Adipocyte (in vitro differentiated cells): ENCODE measurements at regions not wholly inside any gene's neighbourhood (a gene's known extent, or its start where the extent isn't known, plus 50 kb on each side); places are given as distances from the start of the nearest gene placed in this dataset.
"Not testable (repeated sequence)": the region's sequence is repeated elsewhere in the genome, so short reads cannot be mapped to it uniquely, and the experiment has no call there.

Experiments
- DNase-seq: peaks from one replicate; pipeline ENCODE4 v3.0.0-alpha.2; 2015; ENCODE audit warnings: low read depth
- H3K27me3 ChIP-seq: replicated peaks from 2 replicates; pipeline ENCODE4 v1.7.0; 2013; ENCODE audit warnings: mild to moderate bottlenecking, low read length, moderate library complexity; ENCODE audit not compliant: control insufficient read depth, insufficient read depth
- H3K36me3 ChIP-seq: 2 replicates; pipeline ENCODE4 v1.7.0; 2013; ENCODE audit warnings: low read length, mild to moderate bottlenecking, moderate library complexity; ENCODE audit not compliant: control insufficient read depth, insufficient read depth, severe bottlenecking
- H3K4me1 ChIP-seq: 2 replicates; pipeline ENCODE4 v1.7.0; 2013; ENCODE audit warnings: mild to moderate bottlenecking, low read length, moderate library complexity; ENCODE audit not compliant: control insufficient read depth, insufficient read depth
- H3K4me3 ChIP-seq: 2 replicates; pipeline ENCODE4 v1.7.0; 2013; ENCODE audit warnings: mild to moderate bottlenecking, low read length, moderate library complexity
- H3K9ac ChIP-seq: 2 replicates; pipeline ENCODE4 v1.7.0; 2013; ENCODE audit warnings: mild to moderate bottlenecking, low read length, moderate library complexity
- H3K9me3 ChIP-seq: 2 replicates; pipeline ENCODE4 v1.7.0; 2013; ENCODE audit warnings: mild to moderate bottlenecking, low read length, moderate library complexity; ENCODE audit not compliant: control insufficient read depth

DNA sequence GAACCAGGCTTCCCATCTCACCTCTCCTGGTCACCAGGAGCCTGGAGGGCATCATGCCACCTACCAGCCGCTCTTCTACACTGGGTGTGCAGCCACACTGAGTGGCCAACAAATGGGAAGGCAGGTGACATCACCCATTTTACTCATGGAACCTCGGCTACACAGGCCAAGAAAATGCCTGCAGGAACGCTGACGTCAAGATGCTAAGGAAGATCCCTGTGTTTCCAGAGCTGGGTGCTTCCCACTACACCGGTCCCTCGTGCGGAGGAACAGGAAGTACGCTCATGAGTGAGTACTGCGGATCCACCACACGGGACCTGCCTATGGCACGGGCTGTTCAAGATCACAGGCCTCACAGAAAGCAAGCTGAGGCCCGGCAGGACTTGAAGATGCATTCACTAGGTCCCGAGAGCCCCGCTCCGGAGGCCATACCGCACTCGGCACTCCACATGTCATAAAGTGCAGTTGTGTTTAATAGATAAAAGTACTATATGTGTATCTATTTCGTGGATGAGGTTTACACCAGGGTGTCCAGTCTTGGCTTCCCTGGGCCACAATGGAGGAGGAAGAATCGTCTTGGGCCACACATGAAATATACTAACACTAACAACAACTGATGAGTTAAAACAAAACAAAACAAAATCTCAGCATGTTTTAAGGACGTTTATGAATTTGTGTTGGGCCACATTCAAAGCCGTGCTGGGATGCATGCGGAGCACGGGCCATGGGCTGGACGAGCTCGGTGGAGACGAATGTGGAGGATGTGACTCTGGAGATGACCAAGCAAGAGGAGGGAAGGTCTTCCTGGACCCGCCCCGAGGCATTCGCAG lies 257.9 kb downstream of the THBS2 start:
- no peaks in the 10 kb centered on the region for H3K4me1 ChIP-seq
- H3K9me3 ChIP-seq: no peaks in the 10 kb centered on the region
- no peak for DNase-seq
- no peaks in the 10 kb centered on the region for H3K36me3 ChIP-seq
- no peak overlapping the region for H3K9ac ChIP-seq
- H3K4me3 ChIP-seq: no peak overlapping the region
- no peaks in the 10 kb centered on the region for H3K27me3 ChIP-seq

DNA sequence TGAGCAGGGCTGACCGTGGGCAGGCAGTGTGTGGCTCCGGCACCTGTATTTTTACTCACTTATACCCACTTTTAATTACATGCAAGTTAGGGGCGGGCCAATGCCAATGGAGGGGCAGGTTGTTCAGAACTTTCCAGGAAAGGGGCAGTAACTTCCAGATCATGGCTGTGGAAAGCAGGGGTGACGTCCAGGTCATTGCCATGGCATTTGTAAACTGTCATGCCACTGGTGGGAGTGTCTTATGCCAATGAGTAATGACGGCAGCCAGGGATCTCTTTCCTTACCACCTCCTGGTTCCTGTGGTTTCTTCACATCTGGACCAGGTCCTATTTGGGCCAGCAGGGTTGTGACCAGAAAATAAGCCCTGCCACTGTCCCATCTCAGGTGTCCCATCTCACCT lies 258.7 kb downstream of the THBS2 start:
- no peaks in the 10 kb centered on the region for H3K9me3 ChIP-seq
- no peaks in the 10 kb centered on the region for H3K27me3 ChIP-seq
- H3K36me3 ChIP-seq: no peaks in the 10 kb centered on the region
- no peak overlapping the region for H3K4me3 ChIP-seq
- no peak overlapping the region for H3K9ac ChIP-seq
- DNase-seq: no peak
- no peaks in the 10 kb centered on the region for H3K4me1 ChIP-seq

DNA sequence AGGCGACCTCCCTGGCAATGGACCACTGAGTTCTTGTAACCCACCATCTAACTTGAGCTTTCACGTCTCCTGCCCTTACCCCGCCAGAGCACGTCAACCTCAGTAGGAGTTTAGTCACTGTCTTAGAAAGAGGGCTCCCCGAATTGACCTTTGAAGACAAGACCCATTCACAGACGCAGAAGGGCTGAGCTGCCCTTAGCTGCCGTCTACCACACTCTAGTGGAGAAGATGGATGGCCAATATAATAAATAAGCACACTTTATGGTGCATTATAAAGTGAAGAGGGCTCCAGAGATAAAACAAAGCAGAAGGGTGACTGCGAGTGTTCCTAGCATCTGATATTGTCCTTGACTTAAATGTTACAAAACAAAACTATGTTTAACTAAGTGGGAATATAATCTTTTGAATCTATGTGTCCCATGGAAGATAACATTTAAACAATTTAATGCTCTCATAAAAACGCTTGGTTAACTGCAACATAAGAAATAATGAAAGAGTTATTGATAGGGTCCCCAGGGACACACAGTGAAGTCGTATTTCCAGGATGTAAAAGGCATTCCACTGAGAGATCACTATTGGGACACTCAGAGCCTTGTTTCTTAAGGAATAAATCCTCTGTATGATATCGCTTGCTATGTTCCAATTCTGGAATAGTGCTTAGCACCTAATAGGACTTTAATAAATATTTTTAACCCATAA lies 261.1 kb downstream of the THBS2 start:
- H3K36me3 ChIP-seq: no peaks in the 10 kb centered on the region
- H3K9ac ChIP-seq: no peak overlapping the region
- no peak for DNase-seq
- H3K9me3 ChIP-seq: no peaks in the 10 kb centered on the region
- H3K4me3 ChIP-seq: no peak overlapping the region
- peaks cover 8% of the 10 kb centered on the region for H3K4me1 ChIP-seq
- H3K27me3 ChIP-seq: no peaks in the 10 kb centered on the region

DNA sequence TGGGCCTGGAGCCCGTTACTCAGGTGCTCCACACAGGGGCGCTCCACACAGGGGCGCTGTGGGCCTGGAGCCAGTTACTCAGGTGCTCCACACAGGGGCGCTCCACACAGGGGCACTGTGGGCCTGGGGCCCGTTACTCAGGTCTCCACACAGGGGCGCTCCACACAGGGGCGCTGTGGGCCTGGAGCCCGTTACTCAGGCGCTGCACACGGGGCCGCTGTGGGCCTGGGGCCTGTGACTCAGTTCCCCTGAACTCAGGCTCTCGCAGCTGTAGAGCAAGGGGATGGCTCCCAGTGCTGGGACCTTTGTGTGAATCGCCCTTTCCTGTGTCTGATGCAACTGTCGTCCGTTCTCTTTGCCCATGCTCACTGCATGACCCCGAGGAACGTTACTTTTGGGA lies 262.0 kb downstream of the THBS2 start:
- H3K4me3 ChIP-seq, H3K27me3 ChIP-seq, H3K4me1 ChIP-seq, H3K9ac ChIP-seq, H3K9me3 ChIP-seq, DNase-seq, H3K36me3 ChIP-seq: not testable (repeated sequence)

DNA sequence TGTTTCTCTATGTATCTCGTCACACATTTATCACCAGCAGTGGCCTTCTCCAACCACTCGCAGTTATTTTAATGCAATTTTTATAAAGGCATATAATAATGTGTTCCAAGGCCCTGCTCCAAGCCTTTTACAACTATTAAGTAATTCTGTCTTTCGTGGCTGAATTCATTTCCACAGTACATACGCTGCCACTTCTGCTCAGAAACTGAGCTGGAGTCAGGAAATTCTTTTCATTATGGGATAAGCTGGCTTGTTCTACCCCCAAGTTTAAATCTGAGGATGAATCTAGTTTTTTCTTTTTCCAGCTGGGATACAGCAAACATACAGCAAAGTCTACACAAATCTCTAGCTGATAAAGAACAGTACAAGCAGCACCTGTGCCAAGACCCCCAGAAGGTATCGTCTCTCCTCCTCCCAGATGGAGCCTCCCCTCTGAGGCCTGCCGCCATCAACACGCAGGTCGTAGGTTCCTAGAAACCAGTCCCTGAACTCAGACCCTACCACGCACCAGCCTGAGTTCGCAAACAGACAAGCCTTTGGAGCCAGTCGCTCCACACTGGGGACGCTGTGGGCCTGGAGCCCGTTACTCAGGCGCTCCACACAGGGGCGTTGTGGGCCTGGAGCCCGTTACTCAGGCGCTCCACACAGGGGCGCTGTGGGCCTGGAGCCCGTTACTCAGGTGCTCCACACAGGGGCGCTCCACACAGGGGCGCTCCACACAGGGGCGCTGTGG lies 263.5 kb downstream of the THBS2 start:
- H3K4me3 ChIP-seq: no peak overlapping the region
- no peak for DNase-seq
- no peaks in the 10 kb centered on the region for H3K27me3 ChIP-seq
- H3K36me3 ChIP-seq: no peaks in the 10 kb centered on the region
- no peaks in the 10 kb centered on the region for H3K9me3 ChIP-seq
- peaks cover 8% of the 10 kb centered on the region for H3K4me1 ChIP-seq
- H3K9ac ChIP-seq: no peak overlapping the region

DNA sequence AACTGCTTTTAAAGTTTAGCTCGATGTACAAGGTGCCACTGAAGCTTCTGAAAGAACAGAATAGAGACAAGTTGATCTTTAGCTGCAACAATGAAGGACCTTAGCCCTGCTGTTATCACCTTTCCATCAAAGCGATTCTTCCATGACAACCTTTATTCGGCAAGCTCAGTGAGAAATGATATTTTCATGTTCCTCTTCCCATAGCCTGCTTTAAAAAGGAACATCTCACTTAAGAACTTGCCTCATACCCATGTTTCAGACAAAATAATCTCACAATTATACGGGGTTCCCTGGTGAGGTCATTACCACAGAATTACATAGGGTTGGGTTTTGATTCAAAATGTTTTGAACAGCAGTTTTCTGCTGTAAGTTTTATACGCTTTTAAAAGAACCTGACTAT lies 264.2 kb downstream of the THBS2 start:
- DNase-seq: no peak
- Histone ChIP-seq H3K4me1 (peaks cover 8% of the 10 kb centered on the region), H3K4me3 (no peak overlapping the region), H3K27me3 (no peaks in the 10 kb centered on the region), H3K9ac (no peak overlapping the region), H3K36me3 (no peaks in the 10 kb centered on the region), H3K9me3 (no peaks in the 10 kb centered on the region)

DNA sequence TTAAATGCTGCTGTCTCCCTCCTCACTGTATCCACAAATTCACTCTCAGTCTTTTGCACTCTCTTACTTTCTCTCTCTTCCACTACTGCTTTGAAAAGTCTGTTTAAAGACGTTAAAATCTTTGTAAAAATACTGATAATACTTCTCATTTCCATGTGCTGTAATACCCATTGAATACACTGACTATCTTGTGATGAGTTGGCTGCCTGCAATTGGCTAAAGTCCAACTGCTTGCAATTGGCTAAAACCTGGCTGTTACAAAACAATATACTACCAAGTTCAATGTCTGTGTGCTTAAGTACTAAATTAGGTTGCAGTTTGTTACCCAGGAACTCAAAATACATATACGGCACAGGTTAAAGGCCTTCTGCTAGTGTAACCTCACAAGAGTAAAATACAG lies 264.8 kb downstream of the THBS2 start:
- H3K9ac ChIP-seq: no peak overlapping the region
- H3K4me1 ChIP-seq: peaks cover 8% of the 10 kb centered on the region
- no peaks in the 10 kb centered on the region for H3K27me3 ChIP-seq
- DNase-seq: peak; percentile 14
- H3K9me3 ChIP-seq: no peaks in the 10 kb centered on the region
- no peaks in the 10 kb centered on the region for H3K36me3 ChIP-seq
- H3K4me3 ChIP-seq: no peak overlapping the region

DNA sequence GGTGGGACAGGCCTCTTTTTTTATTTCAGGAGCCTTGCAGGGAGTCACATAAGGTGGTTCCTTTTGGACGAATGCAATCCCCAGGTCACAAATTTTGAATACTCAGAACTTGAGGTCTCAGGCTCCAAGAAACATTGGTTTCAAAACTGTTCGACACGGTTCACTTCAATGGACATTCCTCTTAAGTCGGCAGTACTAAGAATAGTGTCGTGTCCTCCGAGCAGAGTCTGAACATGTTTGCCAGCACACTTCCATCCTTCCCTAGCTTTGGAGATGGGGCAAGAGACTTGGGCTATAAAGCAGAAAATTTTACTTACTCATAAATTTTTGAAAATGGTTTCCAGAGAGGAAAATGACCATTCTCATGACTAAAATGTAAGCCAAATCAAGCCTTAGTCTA lies 265.4 kb downstream of the THBS2 start:
- no peaks in the 10 kb centered on the region for H3K9me3 ChIP-seq
- DNase-seq: no peak
- H3K36me3 ChIP-seq: no peaks in the 10 kb centered on the region

DNA sequence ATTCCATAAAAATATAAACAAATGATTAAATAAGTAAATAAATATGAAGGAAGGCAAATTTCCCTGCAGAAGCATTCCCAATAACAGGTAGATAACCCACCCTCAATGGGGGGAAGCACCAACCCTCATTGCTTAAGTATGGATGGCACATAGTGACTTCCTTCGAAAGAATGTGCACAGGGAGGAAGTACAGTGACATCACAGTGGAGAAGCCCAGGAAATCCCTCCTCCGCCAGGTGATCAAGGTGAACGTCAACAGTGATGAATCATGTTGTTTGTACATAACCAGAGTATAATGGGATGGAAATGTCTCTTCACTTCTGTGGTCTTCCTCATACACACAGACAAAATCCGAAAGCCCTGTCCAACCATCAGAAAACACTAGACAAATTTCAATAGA lies 267.9 kb downstream of the THBS2 start:
- no peak overlapping the region for H3K9ac ChIP-seq
- DNase-seq: no peak
- peaks cover 9% of the 10 kb centered on the region for H3K9me3 ChIP-seq
- no peak overlapping the region for H3K4me3 ChIP-seq
- H3K36me3 ChIP-seq: no peaks in the 10 kb centered on the region
- H3K27me3 ChIP-seq: no peaks in the 10 kb centered on the region
- peaks cover 8% of the 10 kb centered on the region for H3K4me1 ChIP-seq

More for the DNA sequence above, 265.4 kb downstream of the THBS2 start:
- Histone ChIP-seq H3K4me1 (peaks cover 8% of the 10 kb centered on the region), H3K27me3 (no peaks in the 10 kb centered on the region), H3K9ac (no peak overlapping the region), H3K4me3 (no peak overlapping the region)

DNA sequence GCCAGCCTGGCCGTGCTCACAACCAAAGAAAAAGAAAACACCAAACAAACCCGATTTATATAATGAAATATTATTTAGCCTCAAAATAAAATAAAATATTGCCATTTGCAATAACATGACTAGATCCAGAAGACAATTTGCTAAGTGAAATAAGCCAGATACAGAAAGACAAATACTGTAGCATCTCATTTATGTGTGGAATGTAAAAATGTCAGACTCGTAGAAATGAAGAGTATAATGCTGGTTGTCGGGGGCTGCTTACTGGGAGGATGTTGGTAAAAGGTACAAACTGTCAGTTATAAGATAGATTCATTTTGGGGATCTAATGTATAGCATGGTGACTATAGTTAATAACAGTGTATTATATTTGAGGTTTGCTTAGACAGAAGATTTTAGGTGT lies 269.7 kb downstream of the THBS2 start:
- no peak for DNase-seq
- H3K4me3 ChIP-seq: no peak overlapping the region
- no peaks in the 10 kb centered on the region for H3K36me3 ChIP-seq
- H3K9me3 ChIP-seq: peaks cover 13% of the 10 kb centered on the region
- peaks cover 4% of the 10 kb centered on the region for H3K4me1 ChIP-seq
- H3K9ac ChIP-seq: no peak overlapping the region
- H3K27me3 ChIP-seq: no peaks in the 10 kb centered on the region

DNA sequence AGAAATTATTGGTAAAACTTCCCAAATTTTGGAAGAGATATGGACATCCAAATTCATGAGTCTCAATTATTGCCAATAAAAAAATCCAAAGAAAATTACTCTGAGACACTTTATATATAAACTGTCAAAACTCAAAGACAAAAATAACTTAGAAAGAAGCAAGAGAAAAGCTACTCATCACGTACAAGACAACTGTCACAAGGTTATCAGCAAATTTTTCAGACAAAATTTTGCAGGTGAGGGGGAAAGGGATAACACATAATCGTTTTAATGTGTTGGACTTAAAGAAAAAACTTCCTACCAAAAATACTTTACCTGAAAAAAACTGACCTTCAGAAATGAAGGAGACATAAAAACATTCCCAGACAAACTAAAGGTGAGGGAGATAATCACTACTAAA lies 272.5 kb downstream of the THBS2 start:
- peaks cover 13% of the 10 kb centered on the region for H3K9me3 ChIP-seq
- no peaks in the 10 kb centered on the region for H3K4me1 ChIP-seq
- no peaks in the 10 kb centered on the region for H3K27me3 ChIP-seq
- H3K36me3 ChIP-seq: no peaks in the 10 kb centered on the region
- H3K4me3 ChIP-seq: no peak overlapping the region
- no peak for DNase-seq
- no peak overlapping the region for H3K9ac ChIP-seq
